ENCODE measurements at regions not wholly inside any gene's neighbourhood (a gene's known extent, or its start where the extent isn't known, plus 50 kb on each side); places are given as distances from the start of the nearest gene placed in this dataset.

DNA sequence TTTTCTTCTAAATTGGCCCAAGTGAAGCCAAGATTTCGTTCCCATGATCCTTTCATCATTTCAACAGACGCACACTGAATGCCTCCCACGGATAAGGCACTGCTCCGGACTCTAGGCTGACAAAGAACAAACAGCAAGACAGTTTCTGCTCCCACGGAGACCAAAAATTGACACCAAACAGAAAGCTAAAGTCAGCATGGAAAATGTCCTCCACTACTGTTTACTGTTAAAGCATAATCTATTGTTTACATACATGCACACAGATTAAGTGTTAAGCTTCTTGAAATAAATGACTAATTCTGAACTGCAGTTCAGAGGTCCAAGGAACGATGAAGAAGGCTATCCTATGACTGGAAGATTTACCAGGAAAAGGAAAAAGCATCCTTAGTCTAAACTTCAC lies 199.6 kb downstream of the AASDH start:
- peak overlapping the region; percentile 65 for H3K27ac ChIP-seq (ENCODE audit: low read length)
- peaks cover 12% of the 10 kb centered on the region for H3K4me1 ChIP-seq (ENCODE audit: control insufficient read depth, insufficient read depth, low read length)
- no peak overlapping the region for H3K4me3 ChIP-seq (ENCODE audit: low read length)
- H3K36me3 ChIP-seq (ENCODE audit: control insufficient read depth, insufficient read depth, low read length) = no peaks in the 10 kb centered on the region
- 80% methylated on average over 2 of the region's 6 CpGs for WGBS (ENCODE audit: insufficient coverage)
- no peaks in the 10 kb centered on the region for H3K27me3 ChIP-seq (ENCODE audit: control insufficient read depth, insufficient read depth, low read length)
- DNase-seq = no peak
- H3K9me3 ChIP-seq (replicated peaks; ENCODE audit: control insufficient read depth, low read depth, low read length) = peaks cover 3% of the 10 kb centered on the region

DNA sequence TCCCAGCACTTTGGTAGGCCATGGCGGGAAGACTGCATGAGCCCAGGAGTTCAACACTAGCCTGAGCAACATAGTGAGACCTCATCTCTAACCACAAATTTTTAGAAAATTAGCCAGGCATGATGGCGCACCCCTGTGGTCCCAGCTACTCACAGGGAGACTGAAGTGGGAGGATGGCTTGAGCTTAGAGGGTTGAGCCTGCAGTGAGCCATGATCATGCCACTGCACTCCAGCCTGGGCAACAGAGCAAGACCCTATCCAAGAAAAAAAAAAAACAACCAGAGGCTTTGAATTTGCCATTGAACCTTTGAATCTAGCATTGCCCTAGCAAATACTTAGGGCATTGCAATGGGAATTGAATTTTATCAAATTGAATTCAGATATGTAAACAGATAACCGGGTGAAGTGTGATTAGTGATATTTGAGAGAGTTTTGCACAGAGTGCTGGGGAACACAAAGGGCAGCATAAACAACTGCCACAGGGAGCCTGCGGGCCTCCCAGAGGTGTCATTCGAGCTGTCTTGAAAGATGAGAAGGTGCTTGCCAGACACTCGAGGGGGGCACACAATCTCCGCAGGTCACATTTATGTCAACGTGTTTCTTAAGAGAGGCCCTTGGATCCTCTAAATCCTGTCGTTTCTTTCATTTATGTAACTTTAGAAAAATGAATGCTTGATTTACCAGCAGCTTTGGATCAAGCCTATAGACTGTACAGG lies 200.3 kb downstream of the AASDH start:
- Histone ChIP-seq H3K4me1 (ENCODE audit: control insufficient read depth, insufficient read depth, low read length) (peaks cover 16% of the 10 kb centered on the region), H3K27me3 (ENCODE audit: control insufficient read depth, insufficient read depth, low read length) (no peaks in the 10 kb centered on the region), H3K9me3 (replicated peaks; ENCODE audit: control insufficient read depth, low read depth, low read length) (peaks cover 3% of the 10 kb centered on the region), H3K36me3 (ENCODE audit: control insufficient read depth, insufficient read depth, low read length) (no peaks in the 10 kb centered on the region), H3K4me3 (ENCODE audit: low read length) (no peak overlapping the region), H3K27ac (ENCODE audit: low read length) (peak overlapping the region; percentile 65)
- DNase-seq = peak; percentile 30
- 53% methylated on average over 5 of the region's 9 CpGs for WGBS (ENCODE audit: insufficient coverage)

GRCh38 chr4:56185901-56186300 lies 201.4 kb downstream of the AASDH start:
- no peak overlapping the region for H3K27ac ChIP-seq (ENCODE audit: low read length)
- WGBS (ENCODE audit: insufficient coverage) = 80% methylated on average over 1 of the region's 4 CpGs
- H3K4me3 ChIP-seq (ENCODE audit: low read length) = no peak overlapping the region
- H3K4me1 ChIP-seq (ENCODE audit: control insufficient read depth, insufficient read depth, low read length) = peaks cover 18% of the 10 kb centered on the region
- DNase-seq = no peak
- no peaks in the 10 kb centered on the region for H3K9me3 ChIP-seq (replicated peaks; ENCODE audit: control insufficient read depth, low read depth, low read length)
- no peaks in the 10 kb centered on the region for H3K27me3 ChIP-seq (ENCODE audit: control insufficient read depth, insufficient read depth, low read length)
- H3K36me3 ChIP-seq (ENCODE audit: control insufficient read depth, insufficient read depth, low read length) = no peaks in the 10 kb centered on the region

- WGBS (ENCODE audit: insufficient coverage) = 100% methylated on average over 2 of the region's 6 CpGs
- DNase-seq = no peak
- Histone ChIP-seq H3K9me3 (replicated peaks; ENCODE audit: control insufficient read depth, low read depth, low read length) (no peaks in the 10 kb centered on the region), H3K4me3 (ENCODE audit: low read length) (no peak overlapping the region), H3K27me3 (ENCODE audit: control insufficient read depth, insufficient read depth, low read length) (no peaks in the 10 kb centered on the region), H3K4me1 (ENCODE audit: control insufficient read depth, insufficient read depth, low read length) (peaks cover 18% of the 10 kb centered on the region), H3K27ac (ENCODE audit: low read length) (no peak overlapping the region), H3K36me3 (ENCODE audit: control insufficient read depth, insufficient read depth, low read length) (no peaks in the 10 kb centered on the region)
Measured at GRCh38 chr4:56184214-56184613, 203.1 kb downstream of the AASDH start.

GRCh38 chr4:56183344-56183959 lies 203.8 kb downstream of the AASDH start:
- Histone ChIP-seq H3K9me3 (replicated peaks; ENCODE audit: control insufficient read depth, low read depth, low read length) (no peaks in the 10 kb centered on the region), H3K4me1 (ENCODE audit: control insufficient read depth, insufficient read depth, low read length) (peaks cover 18% of the 10 kb centered on the region), H3K27ac (ENCODE audit: low read length) (no peak overlapping the region), H3K4me3 (ENCODE audit: low read length) (no peak overlapping the region), H3K27me3 (ENCODE audit: control insufficient read depth, insufficient read depth, low read length) (no peaks in the 10 kb centered on the region), H3K36me3 (ENCODE audit: control insufficient read depth, insufficient read depth, low read length) (no peaks in the 10 kb centered on the region)
- 78% methylated on average over 6 of the region's 11 CpGs for WGBS (ENCODE audit: insufficient coverage)
- DNase-seq = peak; percentile 51

DNA sequence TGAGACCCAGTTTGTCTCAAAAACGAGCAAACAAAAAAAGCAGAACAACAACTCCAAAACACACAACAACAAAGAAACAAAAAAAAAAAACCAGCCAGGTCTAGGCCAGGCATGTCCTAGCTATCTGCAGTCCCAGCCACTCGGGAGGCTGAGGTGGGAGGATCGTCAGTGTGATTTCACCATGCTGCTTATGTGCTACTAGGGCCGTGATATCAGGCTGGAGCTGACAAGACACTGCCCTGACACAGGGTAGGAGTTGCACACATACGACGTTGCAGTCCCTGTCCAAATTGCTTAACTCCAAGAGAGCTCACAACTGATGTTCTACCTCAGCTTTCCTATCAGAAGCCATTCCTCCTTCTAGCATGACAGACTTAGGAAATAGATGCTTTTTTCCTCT lies 204.9 kb downstream of the AASDH start:
- WGBS (ENCODE audit: insufficient coverage) = 41% methylated on average over 5 of the region's 6 CpGs
- no peaks in the 10 kb centered on the region for H3K27me3 ChIP-seq (ENCODE audit: control insufficient read depth, insufficient read depth, low read length)
- no peak for DNase-seq
- H3K9me3 ChIP-seq (replicated peaks; ENCODE audit: control insufficient read depth, low read depth, low read length) = no peaks in the 10 kb centered on the region
- H3K4me1 ChIP-seq (ENCODE audit: control insufficient read depth, insufficient read depth, low read length) = peaks cover 16% of the 10 kb centered on the region
- H3K36me3 ChIP-seq (ENCODE audit: control insufficient read depth, insufficient read depth, low read length) = no peaks in the 10 kb centered on the region
- H3K4me3 ChIP-seq (ENCODE audit: low read length) = no peak overlapping the region
- H3K27ac ChIP-seq (ENCODE audit: low read length) = no peak overlapping the region

DNA sequence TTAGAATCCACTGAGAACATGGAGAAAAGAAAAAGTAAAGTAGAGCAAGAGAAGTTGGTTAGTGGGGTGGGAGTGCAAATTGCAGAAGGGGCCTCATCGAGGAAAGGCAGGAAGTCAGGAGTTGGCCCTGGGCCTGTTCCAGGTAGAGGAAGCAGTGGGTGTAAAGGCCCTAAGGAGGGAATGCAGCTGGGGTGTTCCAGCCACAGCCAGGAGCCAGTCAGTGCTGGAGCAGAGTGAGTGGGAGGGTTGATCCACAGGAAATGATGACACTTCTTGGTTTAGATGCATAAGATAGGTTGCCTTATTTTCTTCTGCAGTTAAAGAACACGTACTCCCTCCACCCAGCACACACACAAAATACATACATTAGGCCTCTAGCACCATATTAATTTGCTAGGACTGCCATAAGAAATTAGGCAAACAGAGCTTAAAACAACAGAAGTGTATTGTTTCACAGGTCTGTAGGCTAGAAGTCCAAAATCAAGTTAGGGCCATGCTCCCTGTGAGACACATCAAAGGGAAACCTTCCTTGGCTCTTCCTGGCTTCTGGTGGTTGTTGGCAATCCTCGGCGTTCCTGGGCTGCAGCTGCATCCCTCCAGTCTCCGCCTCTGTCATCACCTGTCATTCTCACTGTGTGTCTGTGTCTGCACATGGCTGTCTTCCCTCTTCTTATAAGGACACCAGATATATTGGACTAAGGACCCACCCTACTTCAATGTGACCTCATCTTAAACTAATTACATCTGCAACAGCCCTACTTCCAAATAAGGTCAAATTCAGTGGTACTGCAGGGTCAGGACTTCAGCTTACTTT lies 205.9 kb downstream of the AASDH start:
- Histone ChIP-seq H3K9me3 (replicated peaks; ENCODE audit: control insufficient read depth, low read depth, low read length) (no peaks in the 10 kb centered on the region), H3K27me3 (ENCODE audit: control insufficient read depth, insufficient read depth, low read length) (no peaks in the 10 kb centered on the region), H3K4me3 (ENCODE audit: low read length) (no peak overlapping the region), H3K27ac (ENCODE audit: low read length) (peak overlapping the region; percentile 43), H3K4me1 (ENCODE audit: control insufficient read depth, insufficient read depth, low read length) (peaks cover 9% of the 10 kb centered on the region), H3K36me3 (ENCODE audit: control insufficient read depth, insufficient read depth, low read length) (no peaks in the 10 kb centered on the region)
- WGBS (ENCODE audit: insufficient coverage) = 26% methylated on average over 4 of the region's 5 CpGs
- DNase-seq = peak; percentile 61

DNA sequence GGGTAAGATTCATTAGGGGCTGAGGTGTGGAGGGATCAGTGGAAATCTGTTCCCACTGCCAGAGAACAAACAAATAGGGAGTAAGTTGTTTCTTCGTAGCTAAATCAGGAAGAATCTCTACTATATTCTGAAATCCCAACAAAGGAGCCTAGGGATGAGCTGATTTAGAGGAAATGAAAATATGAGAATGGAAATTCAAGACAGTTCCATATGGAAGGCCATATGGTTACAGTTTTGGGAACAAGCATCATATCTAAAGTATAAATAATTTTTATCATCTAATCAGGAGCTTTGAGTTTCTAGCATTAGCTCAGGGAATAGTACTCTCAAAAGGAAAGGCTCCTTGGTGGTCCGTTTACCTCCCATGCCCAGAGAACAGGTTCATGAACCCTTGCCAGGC lies 218.2 kb downstream of the AASDH start:
- Histone ChIP-seq H3K27ac (ENCODE audit: low read length) (no peak overlapping the region), H3K4me1 (ENCODE audit: control insufficient read depth, insufficient read depth, low read length) (no peaks in the 10 kb centered on the region), H3K27me3 (ENCODE audit: control insufficient read depth, insufficient read depth, low read length) (no peaks in the 10 kb centered on the region), H3K9me3 (replicated peaks; ENCODE audit: control insufficient read depth, low read depth, low read length) (no peaks in the 10 kb centered on the region), H3K4me3 (ENCODE audit: low read length) (no peak overlapping the region), H3K36me3 (ENCODE audit: control insufficient read depth, insufficient read depth, low read length) (no peaks in the 10 kb centered on the region)
- DNase-seq = no peak
- whole genome bisulfite sequencing (ENCODE audit: insufficient coverage) = no CpG with 5 or more reads among the region's 2 CpGs

GRCh38 chr4:56164907-56165306 lies 216.2 kb downstream of the CEP135 start:
- H3K4me3 ChIP-seq (ENCODE audit: low read length) = no peak overlapping the region
- H3K27ac ChIP-seq (ENCODE audit: low read length) = no peak overlapping the region
- no peak for DNase-seq
- H3K9me3 ChIP-seq (replicated peaks; ENCODE audit: control insufficient read depth, low read depth, low read length) = no peaks in the 10 kb centered on the region
- H3K27me3 ChIP-seq (ENCODE audit: control insufficient read depth, insufficient read depth, low read length) = no peaks in the 10 kb centered on the region
- no peaks in the 10 kb centered on the region for H3K36me3 ChIP-seq (ENCODE audit: control insufficient read depth, insufficient read depth, low read length)
- WGBS (ENCODE audit: insufficient coverage) = 80% methylated on average over 2 of the region's 3 CpGs
- H3K4me1 ChIP-seq (ENCODE audit: control insufficient read depth, insufficient read depth, low read length) = no peaks in the 10 kb centered on the region

DNA sequence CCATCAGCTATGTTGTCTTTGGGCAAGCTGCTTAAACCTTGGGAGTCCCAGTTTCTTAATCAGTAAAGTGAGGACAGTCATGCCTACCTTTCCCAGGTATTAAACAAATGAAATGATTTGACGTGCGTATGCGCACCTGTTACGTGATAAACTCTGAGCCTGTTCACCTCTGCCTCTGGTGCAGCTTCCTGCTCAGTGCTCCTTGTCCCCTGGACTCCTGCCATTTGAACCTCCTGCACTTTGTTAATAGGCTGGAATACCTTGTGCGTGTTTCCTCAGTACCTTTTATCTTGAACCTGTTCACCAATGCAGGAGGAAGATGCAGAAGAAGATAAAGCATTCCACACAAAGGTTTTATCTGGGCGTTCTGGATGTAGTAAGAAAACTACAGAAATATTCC lies 211.9 kb downstream of the CEP135 start:
- Histone ChIP-seq H3K4me1 (ENCODE audit: control insufficient read depth, insufficient read depth, low read length) (no peaks in the 10 kb centered on the region), H3K27ac (ENCODE audit: low read length) (no peak overlapping the region), H3K9me3 (replicated peaks; ENCODE audit: control insufficient read depth, low read depth, low read length) (no peaks in the 10 kb centered on the region), H3K27me3 (ENCODE audit: control insufficient read depth, insufficient read depth, low read length) (no peaks in the 10 kb centered on the region), H3K4me3 (ENCODE audit: low read length) (no peak overlapping the region), H3K36me3 (ENCODE audit: control insufficient read depth, insufficient read depth, low read length) (no peaks in the 10 kb centered on the region)
- WGBS (ENCODE audit: insufficient coverage) = 85% methylated on average over 4 of the region's 6 CpGs
- DNase-seq = no peak

Measured in muscle of leg (tissue), 3 donors.